ENCODE measurements at regions not wholly inside any gene's neighbourhood (a gene's known extent, or its start where the extent isn't known, plus 50 kb on each side); places are given as distances from the start of the nearest gene placed in this dataset.

DNA sequence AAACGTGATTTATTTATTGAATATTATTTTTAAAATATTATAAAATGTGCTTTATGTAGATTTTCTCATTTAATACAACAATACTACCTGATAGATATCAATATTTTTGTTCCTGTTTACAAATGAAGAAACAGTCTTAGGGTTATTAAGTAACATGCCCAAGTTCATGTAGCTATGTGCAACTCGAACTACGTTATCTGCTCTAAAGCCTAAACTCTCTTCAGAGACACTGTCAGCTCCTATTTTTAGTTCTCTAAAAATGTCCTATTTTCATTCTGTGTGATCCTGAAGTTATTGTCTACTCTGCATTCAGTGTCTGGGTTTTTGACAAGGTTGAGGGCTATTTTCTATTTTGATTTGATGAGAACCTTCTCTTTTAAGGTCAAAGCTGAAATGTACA is 550.1 kb upstream of the B3GALT2 start:
- Mint-ChIP-seq H3K4me1 (no peaks in the 10 kb centered on the region), H3K36me3 (no peaks in the 10 kb centered on the region), H3K4me3 (no peak overlapping the region), H3K27me3 (ENCODE audit: insufficient read depth, low read depth) (no peaks in the 10 kb centered on the region), H3K9me3 (peaks cover 2% of the 10 kb centered on the region), H3K27ac (no peak overlapping the region)
- H3K27me3 ChIP-seq, result no peaks in the 10 kb centered on the region
- H3K79me2 ChIP-seq (ENCODE audit: low read depth), result no peaks in the 10 kb centered on the region
- no peaks in the 10 kb centered on the region for H3F3A ChIP-seq (ENCODE audit: low read depth)
- no peaks in the 10 kb centered on the region for H4K20me1 ChIP-seq (ENCODE audit: low read depth)
- no peak overlapping the region for H3K9ac ChIP-seq
- no peaks in the 10 kb centered on the region for H3K4me1 ChIP-seq
- no peak for TF ChIP-seq EZH2phosphoT487 (IDR thresholded peaks at IDR 0.05)
- no peak for TF ChIP-seq EZH2 (IDR thresholded peaks at IDR 0.05)
- TF ChIP-seq, protein P1, sequence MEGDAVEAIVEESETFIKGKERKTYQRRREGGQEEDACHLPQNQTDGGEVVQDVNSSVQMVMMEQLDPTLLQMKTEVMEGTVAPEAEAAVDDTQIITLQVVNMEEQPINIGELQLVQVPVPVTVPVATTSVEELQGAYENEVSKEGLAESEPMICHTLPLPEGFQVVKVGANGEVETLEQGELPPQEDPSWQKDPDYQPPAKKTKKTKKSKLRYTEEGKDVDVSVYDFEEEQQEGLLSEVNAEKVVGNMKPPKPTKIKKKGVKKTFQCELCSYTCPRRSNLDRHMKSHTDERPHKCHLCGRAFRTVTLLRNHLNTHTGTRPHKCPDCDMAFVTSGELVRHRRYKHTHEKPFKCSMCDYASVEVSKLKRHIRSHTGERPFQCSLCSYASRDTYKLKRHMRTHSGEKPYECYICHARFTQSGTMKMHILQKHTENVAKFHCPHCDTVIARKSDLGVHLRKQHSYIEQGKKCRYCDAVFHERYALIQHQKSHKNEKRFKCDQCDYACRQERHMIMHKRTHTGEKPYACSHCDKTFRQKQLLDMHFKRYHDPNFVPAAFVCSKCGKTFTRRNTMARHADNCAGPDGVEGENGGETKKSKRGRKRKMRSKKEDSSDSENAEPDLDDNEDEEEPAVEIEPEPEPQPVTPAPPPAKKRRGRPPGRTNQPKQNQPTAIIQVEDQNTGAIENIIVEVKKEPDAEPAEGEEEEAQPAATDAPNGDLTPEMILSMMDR (IDR thresholded peaks at IDR 0.05), result no peak
- no peaks in the 10 kb centered on the region for H3K36me3 ChIP-seq
- no peak for DNase-seq (ENCODE audit: low spot score)
- no peaks in the 10 kb centered on the region for H3K9me3 ChIP-seq (ENCODE audit: low read depth)
- H3K4me3 ChIP-seq, result no peak overlapping the region
- H3K27ac ChIP-seq, result no peak overlapping the region
- no peak overlapping the region for H2AFZ ChIP-seq (replicated peaks)
- H3K4me2 ChIP-seq, result no peak overlapping the region

GRCh38 chr1:193733674-193734073 is 547.3 kb upstream of the B3GALT2 start:
- no peaks in the 10 kb centered on the region for H4K20me1 ChIP-seq (ENCODE audit: low read depth)
- H3K36me3 ChIP-seq, result no peaks in the 10 kb centered on the region
- no peak overlapping the region for H3K27ac ChIP-seq
- DNase-seq (ENCODE audit: low spot score), result no peak
- no peaks in the 10 kb centered on the region for H3K9me3 ChIP-seq (ENCODE audit: low read depth)
- no peaks in the 10 kb centered on the region for H3F3A ChIP-seq (ENCODE audit: low read depth)
- no peak overlapping the region for H3K4me3 Mint-ChIP-seq
- no peaks in the 10 kb centered on the region for H3K36me3 Mint-ChIP-seq
- no peak for TF ChIP-seq EZH2phosphoT487 (IDR thresholded peaks at IDR 0.05)
- H3K27me3 Mint-ChIP-seq (ENCODE audit: insufficient read depth, low read depth), result no peaks in the 10 kb centered on the region
- peaks cover 2% of the 10 kb centered on the region for H3K9me3 Mint-ChIP-seq
- H3K4me1 Mint-ChIP-seq, result no peaks in the 10 kb centered on the region
- no peak overlapping the region for H3K9ac ChIP-seq
- H3K27me3 ChIP-seq, result no peaks in the 10 kb centered on the region
- H3K27ac Mint-ChIP-seq, result no peak overlapping the region
- H3K4me2 ChIP-seq, result no peak overlapping the region
- no peak overlapping the region for H3K4me3 ChIP-seq
- H3K79me2 ChIP-seq (ENCODE audit: low read depth), result no peaks in the 10 kb centered on the region
- H3K4me1 ChIP-seq, result no peaks in the 10 kb centered on the region
- H2AFZ ChIP-seq (replicated peaks), result no peak overlapping the region

GRCh38 chr1:193730017-193730416 is 543.6 kb upstream of the B3GALT2 start:
- Histone ChIP-seq H3K79me2 (ENCODE audit: low read depth) (no peaks in the 10 kb centered on the region), H3K27ac (no peak overlapping the region), H3K36me3 (no peaks in the 10 kb centered on the region), H3K4me3 (no peak overlapping the region), H3K27me3 (no peaks in the 10 kb centered on the region), H3K4me1 (no peaks in the 10 kb centered on the region), H3F3A (ENCODE audit: low read depth) (no peaks in the 10 kb centered on the region), H3K9ac (no peak overlapping the region), H2AFZ (replicated peaks) (no peak overlapping the region), H4K20me1 (ENCODE audit: low read depth) (no peaks in the 10 kb centered on the region), H3K4me2 (no peak overlapping the region), H3K9me3 (ENCODE audit: low read depth) (no peaks in the 10 kb centered on the region)
- no peak for DNase-seq (ENCODE audit: low spot score)
- TF ChIP-seq, protein P1 (IDR thresholded peaks at IDR 0.05), result no peak
- no peak for TF ChIP-seq EZH2phosphoT487 (IDR thresholded peaks at IDR 0.05)
- TF ChIP-seq EZH2 (IDR thresholded peaks at IDR 0.05), result no peak
- no peak overlapping the region for H3K27ac Mint-ChIP-seq
- no peaks in the 10 kb centered on the region for H3K4me1 Mint-ChIP-seq
- H3K9me3 Mint-ChIP-seq, result peaks cover 2% of the 10 kb centered on the region
- H3K36me3 Mint-ChIP-seq, result no peaks in the 10 kb centered on the region
- H3K4me3 Mint-ChIP-seq, result no peak overlapping the region
- H3K27me3 Mint-ChIP-seq (ENCODE audit: insufficient read depth, low read depth), result no peaks in the 10 kb centered on the region

- H3K4me1 Mint-ChIP-seq, result no peaks in the 10 kb centered on the region
- H3K4me3 Mint-ChIP-seq, result no peak overlapping the region
- Histone ChIP-seq H3K4me3 (no peak overlapping the region), H3F3A (ENCODE audit: low read depth) (no peaks in the 10 kb centered on the region), H3K9me3 (ENCODE audit: low read depth) (no peaks in the 10 kb centered on the region), H3K36me3 (no peaks in the 10 kb centered on the region), H2AFZ (replicated peaks) (no peak overlapping the region), H3K9ac (no peak overlapping the region), H3K79me2 (ENCODE audit: low read depth) (no peaks in the 10 kb centered on the region), H4K20me1 (ENCODE audit: low read depth) (no peaks in the 10 kb centered on the region), H3K4me1 (no peaks in the 10 kb centered on the region), H3K4me2 (no peak overlapping the region), H3K27ac (no peak overlapping the region), H3K27me3 (no peaks in the 10 kb centered on the region)
- peaks cover 2% of the 10 kb centered on the region for H3K9me3 Mint-ChIP-seq
- H3K36me3 Mint-ChIP-seq, result no peaks in the 10 kb centered on the region
- TF ChIP-seq, protein P1 (IDR thresholded peaks at IDR 0.05), result no peak
- no peak for TF ChIP-seq EZH2 (IDR thresholded peaks at IDR 0.05)
- DNase-seq (ENCODE audit: low spot score), result no peak
- no peaks in the 10 kb centered on the region for H3K27me3 Mint-ChIP-seq (ENCODE audit: insufficient read depth, low read depth)
- H3K27ac Mint-ChIP-seq, result no peak overlapping the region
These were observed 543.0 kb upstream of the B3GALT2 start for GRCh38 chr1:193729429-193729828.

Measured in neural progenitor cell (in vitro differentiated cells).